Iris pigment epithelial cell (primary cell): ENCODE measurements at regions not wholly inside any gene's neighbourhood (a gene's known extent, or its start where the extent isn't known, plus 50 kb on each side); places are given as distances from the start of the nearest gene placed in this dataset.
A peak's percentile ranks its signal among the peaks of the same experiment; 100 is the strongest.

Experiments used
- DNase-seq: peaks from one replicate; pipeline ENCODE4 v3.0.0-alpha.2; 2011; ENCODE audit warnings: low read depth

DNA sequence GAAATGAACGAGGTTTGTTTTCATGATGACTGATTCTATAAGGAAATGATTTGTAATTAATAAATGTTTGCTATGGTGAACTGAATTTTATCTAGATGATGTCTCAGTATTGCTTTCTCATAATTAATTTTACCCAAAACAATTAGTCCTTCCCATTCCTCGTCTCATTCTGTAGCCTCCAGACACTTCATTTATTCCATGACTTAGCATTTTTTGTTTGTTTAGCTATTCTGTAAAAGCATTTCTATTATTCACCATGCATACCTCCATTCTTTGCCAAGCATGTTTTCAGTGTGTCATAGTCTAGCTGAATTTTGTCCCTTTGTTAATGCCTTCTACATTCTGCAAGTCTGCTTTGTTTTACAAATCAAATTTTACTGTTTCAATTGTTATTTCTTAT is 137.4 kb upstream of the RPL10L start:
- no peak for DNase-seq

- DNase-seq = no peak
Observed at GRCh38 chr14:46782281-46782680, 130.7 kb upstream of the RPL10L start.

GRCh38 chr14:46769292-46769691 is 117.7 kb upstream of the RPL10L start:
- no peak for DNase-seq

DNA sequence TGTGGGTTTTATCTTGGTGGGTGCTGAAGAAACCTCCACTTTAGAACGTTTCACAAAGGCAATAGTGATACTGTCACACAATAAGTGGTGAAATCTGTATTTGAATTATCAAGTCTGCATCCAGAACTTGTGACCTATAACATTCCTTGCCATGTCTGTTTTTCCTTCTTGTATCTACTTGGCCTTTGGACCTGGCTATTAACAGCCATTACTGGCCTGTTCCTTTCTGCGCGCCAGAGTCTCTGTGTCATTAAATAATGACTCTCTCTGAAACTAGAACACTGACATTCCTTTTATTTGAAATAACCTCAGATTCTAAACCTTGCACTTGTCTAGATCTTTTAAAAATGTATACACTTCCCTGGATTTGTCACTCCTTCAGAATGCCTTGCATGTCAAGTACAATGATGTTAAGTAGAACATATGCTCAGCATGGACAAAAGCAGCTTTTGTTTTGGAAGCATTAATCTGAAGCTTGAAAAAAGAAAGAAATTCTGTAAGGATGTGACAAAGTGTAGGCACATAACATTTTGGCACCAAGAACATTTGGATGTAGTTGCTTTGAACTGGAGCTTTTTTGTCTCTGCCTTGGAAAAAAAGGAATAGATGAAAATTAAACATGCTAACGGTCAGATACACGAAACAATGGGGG is 95.5 kb upstream of the RPL10L start:
- no peak for DNase-seq

DNA sequence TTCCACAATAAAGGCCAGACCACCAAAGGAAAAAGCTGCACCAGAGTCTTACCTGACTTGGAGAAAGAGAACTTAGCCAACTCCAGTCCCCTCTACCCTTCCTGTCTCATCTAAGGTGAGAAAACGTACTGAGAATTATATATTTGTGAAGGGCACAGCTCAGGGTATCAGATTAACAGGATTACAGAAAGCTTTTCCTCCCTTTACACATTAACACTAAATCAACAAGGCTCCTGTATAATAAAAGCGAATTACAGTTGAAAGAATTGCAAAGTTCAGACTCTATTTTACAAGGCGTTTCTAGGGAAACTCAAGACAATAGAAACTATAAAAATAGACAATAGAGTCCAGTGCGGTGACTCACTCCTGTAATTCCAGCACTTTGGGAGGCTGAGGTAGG is 82.7 kb upstream of the RPL10L start:
- DNase-seq = no peak

- DNase-seq = peak; percentile 0
Observed at GRCh38 chr14:46717211-46717610, 65.6 kb upstream of the RPL10L start.
